Kidney (tissue), 13 donors: ENCODE measurements at regions not wholly inside any gene's neighbourhood (a gene's known extent, or its start where the extent isn't known, plus 50 kb on each side); places are given as distances from the start of the nearest gene placed in this dataset.

Experiments used
- DNase-seq, 5 donors: peaks; one replicate each; pipeline ENCODE4 v3.0.0-alpha.2; 2013 to 2020
- FAIRE-seq: peaks from 2 replicates; lab custom pipeline; 2012; peaks lifted over from hg19 to GRCh38; lab: Jason Lieb, UNC
- H3K27ac ChIP-seq, 2 donors: one replicate each; pipeline ENCODE4 v1.7.0; 2013; ENCODE audit warnings: low read depth in 2 of 2, low read length in 2 of 2, inconsistent platforms in 1 of 2
- H3K27me3 ChIP-seq: one replicate; pipeline ENCODE4 v1.7.1; 2013; ENCODE audit warnings: low read length, inconsistent platforms; ENCODE audit not compliant: control insufficient read depth, insufficient read depth
- H3K36me3 ChIP-seq, 3 donors: one replicate each; pipeline versions ENCODE4 v1.7.0 to v1.7.1; 2013; ENCODE audit warnings: low read length in 3 of 3, control low read depth in 1 of 3, inconsistent platforms in 1 of 3; ENCODE audit not compliant: insufficient read depth in 3 of 3, control insufficient read depth in 2 of 3
- H3K4me1 ChIP-seq, 3 donors: one replicate each; pipeline versions ENCODE4 v1.7.0 to v1.7.1; 2013; ENCODE audit warnings: low read length in 3 of 3, inconsistent platforms in 1 of 3, low read depth in 1 of 3; ENCODE audit not compliant: control insufficient read depth in 2 of 3, insufficient read depth in 2 of 3
- H3K4me3 ChIP-seq, 3 donors: one replicate each; pipeline versions ENCODE4 v1.7.0 to v1.8.1; 2013; ENCODE audit warnings: low read length in 3 of 3, control low read depth in 1 of 3, inconsistent platforms in 1 of 3
- H3K9ac ChIP-seq, 3 donors: one replicate each; pipeline versions ENCODE4 v1.7.0 to v1.7.1; 2013; ENCODE audit warnings: low read length in 3 of 3, control low read depth in 1 of 3, inconsistent platforms in 1 of 3
- H3K9me3 ChIP-seq, 3 donors: one replicate each; pipeline versions ENCODE4 v1.7.0 to v1.7.1; 2013; ENCODE audit warnings: low read length in 3 of 3, control low read depth in 1 of 3, inconsistent platforms in 1 of 3; ENCODE audit not compliant: control insufficient read depth in 2 of 3, insufficient read depth in 1 of 3
- intact Hi-C: fragments of 100-400 bp; cut with DNase I; formaldehyde crosslinking; loops from one replicate; pipeline ENCODE4 v1.11.1; 2022
- TF ChIP-seq, protein P1 (sequence below): IDR thresholded peaks from 3 replicates; pipeline ENCODE4 v1.5.1; 2012; ENCODE audit warnings: mild to moderate bottlenecking, moderate library complexity, borderline replicate concordance; ENCODE audit not compliant: insufficient read depth; ENCODE audit errors: extremely low read depth
- donor health status: control.
- donor health status: control.
- donor health status: control.
- donor health status: control.
- donor health status: control.
- donor health status: DM: yes; HTN: yes; CAD: no.
- donor health status: Normal renal cell carcinoma (clear cell type).

DNA sequence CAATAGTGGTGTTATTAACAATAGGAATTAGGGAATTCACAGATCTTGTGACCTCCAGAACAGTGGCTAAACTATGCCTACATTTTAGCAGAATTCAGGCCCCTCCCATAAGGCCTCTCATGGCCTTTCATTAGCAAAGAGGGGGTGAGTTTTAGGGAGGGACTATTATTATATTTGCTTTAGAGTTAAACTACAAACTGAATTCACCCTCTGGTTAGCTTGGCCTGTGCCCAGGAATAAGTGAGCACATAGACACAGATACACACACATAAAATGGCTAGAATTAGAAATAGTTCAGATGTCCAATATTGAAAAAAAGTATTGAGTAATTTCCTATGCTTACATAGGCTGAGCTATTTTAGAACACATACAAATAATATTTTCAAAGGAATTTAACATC is 818.8 kb upstream of the COBL start:
- DNase-seq (no peak), FAIRE-seq (no peak)
- no peaks in the 10 kb centered on the region for H3K9me3 ChIP-seq
- H3K9ac ChIP-seq: no peak overlapping the region
- H3K27ac ChIP-seq: no peak overlapping the region
- H3K27me3 ChIP-seq: no peaks in the 10 kb centered on the region
- no peaks in the 10 kb centered on the region for H3K4me1 ChIP-seq
- intact Hi-C loops: no loop called here
- H3K36me3 ChIP-seq: no peaks in the 10 kb centered on the region
- TF ChIP-seq, protein P1, sequence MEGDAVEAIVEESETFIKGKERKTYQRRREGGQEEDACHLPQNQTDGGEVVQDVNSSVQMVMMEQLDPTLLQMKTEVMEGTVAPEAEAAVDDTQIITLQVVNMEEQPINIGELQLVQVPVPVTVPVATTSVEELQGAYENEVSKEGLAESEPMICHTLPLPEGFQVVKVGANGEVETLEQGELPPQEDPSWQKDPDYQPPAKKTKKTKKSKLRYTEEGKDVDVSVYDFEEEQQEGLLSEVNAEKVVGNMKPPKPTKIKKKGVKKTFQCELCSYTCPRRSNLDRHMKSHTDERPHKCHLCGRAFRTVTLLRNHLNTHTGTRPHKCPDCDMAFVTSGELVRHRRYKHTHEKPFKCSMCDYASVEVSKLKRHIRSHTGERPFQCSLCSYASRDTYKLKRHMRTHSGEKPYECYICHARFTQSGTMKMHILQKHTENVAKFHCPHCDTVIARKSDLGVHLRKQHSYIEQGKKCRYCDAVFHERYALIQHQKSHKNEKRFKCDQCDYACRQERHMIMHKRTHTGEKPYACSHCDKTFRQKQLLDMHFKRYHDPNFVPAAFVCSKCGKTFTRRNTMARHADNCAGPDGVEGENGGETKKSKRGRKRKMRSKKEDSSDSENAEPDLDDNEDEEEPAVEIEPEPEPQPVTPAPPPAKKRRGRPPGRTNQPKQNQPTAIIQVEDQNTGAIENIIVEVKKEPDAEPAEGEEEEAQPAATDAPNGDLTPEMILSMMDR: no peak
- H3K4me3 ChIP-seq: no peak overlapping the region

DNA sequence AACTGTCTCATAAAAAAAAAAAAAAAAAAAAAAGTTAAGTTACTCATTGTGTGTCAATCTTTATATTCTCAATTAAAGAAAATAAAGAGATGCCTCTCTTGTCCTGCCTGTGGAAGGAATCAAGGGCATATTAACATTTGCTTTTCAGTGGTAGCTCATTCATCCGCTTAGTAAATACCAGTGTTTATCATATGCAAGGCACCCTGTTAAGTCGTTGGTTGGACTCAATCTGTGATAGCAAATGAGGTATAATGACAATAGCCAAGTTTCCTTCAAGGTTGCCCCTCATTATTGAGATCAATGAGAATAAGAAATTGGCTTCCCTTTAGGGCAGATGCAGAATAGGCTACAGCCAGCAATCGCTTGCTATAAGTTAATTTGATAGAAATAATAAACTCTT is 812.7 kb upstream of the COBL start:
- no peaks in the 10 kb centered on the region for H3K4me1 ChIP-seq
- H3K9ac ChIP-seq: no peak overlapping the region
- H3K36me3 ChIP-seq: no peaks in the 10 kb centered on the region
- DNase-seq (no peak), FAIRE-seq (no peak)
- H3K9me3 ChIP-seq: no peaks in the 10 kb centered on the region
- H3K4me3 ChIP-seq: no peak overlapping the region
- TF ChIP-seq, protein P1: no peak
- H3K27me3 ChIP-seq: no peaks in the 10 kb centered on the region
- intact Hi-C loops: no loop called here
- H3K27ac ChIP-seq: no peak overlapping the region

DNA sequence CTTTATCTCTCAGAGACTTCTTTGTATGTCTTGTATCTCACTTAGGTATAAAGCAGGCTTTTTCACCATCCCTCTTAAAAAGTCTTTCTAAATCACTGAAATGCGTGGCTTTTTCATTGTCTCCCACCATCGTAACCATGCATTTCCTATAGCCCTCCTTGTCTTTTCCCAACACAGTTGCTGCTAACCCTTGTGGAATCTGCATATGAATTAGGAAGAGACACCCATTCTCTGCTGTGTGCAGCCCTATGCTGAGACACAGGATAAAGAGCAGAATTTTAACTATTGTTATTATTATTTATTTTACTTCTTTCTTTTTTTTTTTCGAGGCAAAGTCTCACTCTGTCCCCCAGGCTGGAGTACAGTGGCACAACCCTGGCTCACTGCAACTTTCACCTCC is 804.3 kb upstream of the COBL start:
- FAIRE-seq (no peak), DNase-seq (no peak)
- Histone ChIP-seq H3K9ac (no peak overlapping the region), H3K36me3 (no peaks in the 10 kb centered on the region), H3K27me3 (no peaks in the 10 kb centered on the region), H3K9me3 (no peaks in the 10 kb centered on the region), H3K27ac (no peak overlapping the region), H3K4me1 (no peaks in the 10 kb centered on the region), H3K4me3 (no peak overlapping the region)
- intact Hi-C loops: no loop called here
- TF ChIP-seq, protein P1: no peak

DNA sequence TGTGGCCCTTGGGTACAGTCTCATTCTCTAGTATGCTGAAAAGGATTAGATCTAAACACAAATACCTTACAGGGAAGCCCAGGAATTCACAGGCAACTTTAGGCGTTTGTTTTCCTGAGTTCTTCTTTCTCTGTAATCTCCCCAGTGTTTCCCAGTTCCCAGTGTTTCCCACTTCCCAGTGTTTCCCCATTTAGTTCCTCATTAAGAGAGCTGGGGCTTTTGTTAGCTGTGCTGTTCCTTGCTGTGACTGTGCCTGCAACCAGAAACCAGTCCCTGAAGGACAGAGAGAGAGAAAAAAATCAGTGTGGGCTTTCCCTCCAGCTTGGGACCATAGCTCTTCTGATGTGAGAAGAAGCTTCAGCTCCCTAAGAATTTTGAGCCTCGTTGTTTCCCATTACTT is 802.9 kb upstream of the COBL start:
- Histone ChIP-seq H3K9me3 (no peaks in the 10 kb centered on the region), H3K27me3 (no peaks in the 10 kb centered on the region), H3K4me1 (no peaks in the 10 kb centered on the region), H3K36me3 (no peaks in the 10 kb centered on the region), H3K27ac (no peak overlapping the region), H3K9ac (no peak overlapping the region), H3K4me3 (no peak overlapping the region)
- no peak for DNase-seq
- TF ChIP-seq, protein P1: no peak
- no peak for FAIRE-seq
- intact Hi-C loops: no loop called here
